MG63 (cell line): ENCODE measurements at regions not wholly inside any gene's neighbourhood (a gene's known extent, or its start where the extent isn't known, plus 50 kb on each side); places are given as distances from the start of the nearest gene placed in this dataset.
A peak's percentile ranks its signal among the peaks of the same experiment; 100 is the strongest.

ENCODE experiments used
- DNase-seq: peaks from one replicate; pipeline ENCODE4 v3.0.0-alpha.2; 2020
- H3K27me3 ChIP-seq: fragments of 250-450 bp; sonication (Bioruptor Pico); 2 replicates; pipeline ENCODE4 v1.5.1; 2020; ENCODE audit warnings: mild to moderate bottlenecking, moderate library complexity
- H3K36me3 ChIP-seq: fragments of 250-450 bp; sonication (Bioruptor Pico); 2 replicates; pipeline ENCODE4 v1.5.1; 2020; ENCODE audit warnings: mild to moderate bottlenecking, moderate library complexity
- H3K4me3 ChIP-seq: fragments of 250-450 bp; sonication (Bioruptor Pico); 2 replicates; pipeline ENCODE4 v1.5.1; 2020; ENCODE audit warnings: mild to moderate bottlenecking, moderate library complexity
- H3K9me3 ChIP-seq: fragments of 250-450 bp; sonication (Bioruptor Pico); 2 replicates; pipeline ENCODE4 v1.5.1; 2020; ENCODE audit warnings: mild to moderate bottlenecking, moderate library complexity

- no peaks in the 10 kb centered on the region for H3K36me3 ChIP-seq
- H3K4me3 ChIP-seq = no peak overlapping the region
- H3K27me3 ChIP-seq = no peaks in the 10 kb centered on the region
- no peak for DNase-seq
- no peaks in the 10 kb centered on the region for H3K9me3 ChIP-seq
These were observed 135.9 kb downstream of the PAH start for GRCh38 chr12:102781117-102781516.

- no peaks in the 10 kb centered on the region for H3K36me3 ChIP-seq
These were observed 141.0 kb downstream of the PAH start for GRCh38 chr12:102776041-102776440.

GRCh38 chr12:102769323-102769916 lies 147.6 kb downstream of the PAH start:
- peak; percentile 23 for DNase-seq
- Histone ChIP-seq H3K36me3 (no peaks in the 10 kb centered on the region), H3K9me3 (no peaks in the 10 kb centered on the region), H3K27me3 (no peaks in the 10 kb centered on the region), H3K4me3 (no peak overlapping the region)

More at GRCh38 chr12:102776041-102776440, 141.0 kb downstream of the PAH start:
- H3K4me3 ChIP-seq = no peak overlapping the region
- no peak for DNase-seq
- H3K9me3 ChIP-seq = no peaks in the 10 kb centered on the region
- H3K27me3 ChIP-seq = no peaks in the 10 kb centered on the region

GRCh38 chr12:102766961-102767360 lies 150.1 kb downstream of the PAH start:
- no peak overlapping the region for H3K4me3 ChIP-seq
- no peaks in the 10 kb centered on the region for H3K36me3 ChIP-seq
- no peak for DNase-seq
- no peaks in the 10 kb centered on the region for H3K27me3 ChIP-seq
- H3K9me3 ChIP-seq = no peaks in the 10 kb centered on the region

GRCh38 chr12:102765736-102766135 lies 151.3 kb downstream of the PAH start:
- Histone ChIP-seq H3K36me3 (no peaks in the 10 kb centered on the region), H3K27me3 (no peaks in the 10 kb centered on the region), H3K9me3 (no peaks in the 10 kb centered on the region), H3K4me3 (no peak overlapping the region)
- peak; percentile 72 for DNase-seq

GRCh38 chr12:102763471-102763870 lies 153.6 kb downstream of the PAH start:
- Histone ChIP-seq H3K4me3 (no peak overlapping the region), H3K27me3 (no peaks in the 10 kb centered on the region), H3K36me3 (no peaks in the 10 kb centered on the region), H3K9me3 (no peaks in the 10 kb centered on the region)
- DNase-seq = no peak

GRCh38 chr12:102763061-102763460 lies 154.0 kb downstream of the PAH start:
- DNase-seq = no peak
- no peaks in the 10 kb centered on the region for H3K9me3 ChIP-seq
- no peaks in the 10 kb centered on the region for H3K27me3 ChIP-seq
- no peaks in the 10 kb centered on the region for H3K36me3 ChIP-seq
- H3K4me3 ChIP-seq = no peak overlapping the region

- Histone ChIP-seq H3K36me3 (no peaks in the 10 kb centered on the region), H3K4me3 (no peak overlapping the region), H3K27me3 (no peaks in the 10 kb centered on the region), H3K9me3 (no peaks in the 10 kb centered on the region)
- no peak for DNase-seq
These were observed 156.7 kb downstream of the PAH start for GRCh38 chr12:102760322-102760721.

GRCh38 chr12:102759466-102759865 lies 157.6 kb downstream of the PAH start:
- no peak overlapping the region for H3K4me3 ChIP-seq
- H3K9me3 ChIP-seq = no peaks in the 10 kb centered on the region
- no peaks in the 10 kb centered on the region for H3K36me3 ChIP-seq
- DNase-seq = no peak
- H3K27me3 ChIP-seq = no peaks in the 10 kb centered on the region

GRCh38 chr12:102757882-102758226 lies 159.2 kb downstream of the PAH start:
- Histone ChIP-seq H3K9me3 (no peaks in the 10 kb centered on the region), H3K4me3 (no peak overlapping the region), H3K36me3 (no peaks in the 10 kb centered on the region), H3K27me3 (no peaks in the 10 kb centered on the region)
- no peak for DNase-seq

GRCh38 chr12:102757154-102757881 lies 159.7 kb downstream of the PAH start:
- peak; percentile 60 for DNase-seq
- Histone ChIP-seq H3K4me3 (no peak overlapping the region), H3K27me3 (no peaks in the 10 kb centered on the region), H3K9me3 (no peaks in the 10 kb centered on the region), H3K36me3 (no peaks in the 10 kb centered on the region)

GRCh38 chr12:102756530-102756929 lies 160.5 kb downstream of the PAH start:
- no peak for DNase-seq
- Histone ChIP-seq H3K9me3 (no peaks in the 10 kb centered on the region), H3K27me3 (no peaks in the 10 kb centered on the region), H3K4me3 (no peak overlapping the region), H3K36me3 (no peaks in the 10 kb centered on the region)

- Histone ChIP-seq H3K36me3 (no peaks in the 10 kb centered on the region), H3K27me3 (no peaks in the 10 kb centered on the region), H3K4me3 (no peak overlapping the region), H3K9me3 (no peaks in the 10 kb centered on the region)
- DNase-seq = no peak
These were observed 161.8 kb downstream of the PAH start for GRCh38 chr12:102755266-102755665.

- no peak for DNase-seq
- Histone ChIP-seq H3K36me3 (no peaks in the 10 kb centered on the region), H3K27me3 (no peaks in the 10 kb centered on the region), H3K4me3 (no peak overlapping the region), H3K9me3 (no peaks in the 10 kb centered on the region)
These were observed 163.2 kb downstream of the PAH start for GRCh38 chr12:102753802-102754201.

GRCh38 chr12:102748704-102749103 lies 168.3 kb downstream of the PAH start:
- Histone ChIP-seq H3K36me3 (no peaks in the 10 kb centered on the region), H3K9me3 (no peaks in the 10 kb centered on the region), H3K27me3 (no peaks in the 10 kb centered on the region), H3K4me3 (no peak overlapping the region)
- DNase-seq = no peak

GRCh38 chr12:102746963-102747362 lies 170.1 kb downstream of the PAH start:
- DNase-seq = no peak
- Histone ChIP-seq H3K9me3 (no peaks in the 10 kb centered on the region), H3K27me3 (no peaks in the 10 kb centered on the region), H3K36me3 (no peaks in the 10 kb centered on the region), H3K4me3 (no peak overlapping the region)

- Histone ChIP-seq H3K9me3 (no peaks in the 10 kb centered on the region), H3K36me3 (no peaks in the 10 kb centered on the region), H3K4me3 (no peak overlapping the region), H3K27me3 (no peaks in the 10 kb centered on the region)
- no peak for DNase-seq
These were observed 171.0 kb downstream of the PAH start for GRCh38 chr12:102745971-102746600.

GRCh38 chr12:102741196-102741595 lies 175.8 kb downstream of the PAH start:
- no peaks in the 10 kb centered on the region for H3K36me3 ChIP-seq
- H3K27me3 ChIP-seq = no peaks in the 10 kb centered on the region
- no peaks in the 10 kb centered on the region for H3K9me3 ChIP-seq
- H3K4me3 ChIP-seq = no peak overlapping the region
- DNase-seq = no peak
